ENCODE measurements at regions not wholly inside any gene's neighbourhood (a gene's known extent, or its start where the extent isn't known, plus 50 kb on each side); places are given as distances from the start of the nearest gene placed in this dataset.

DNA sequence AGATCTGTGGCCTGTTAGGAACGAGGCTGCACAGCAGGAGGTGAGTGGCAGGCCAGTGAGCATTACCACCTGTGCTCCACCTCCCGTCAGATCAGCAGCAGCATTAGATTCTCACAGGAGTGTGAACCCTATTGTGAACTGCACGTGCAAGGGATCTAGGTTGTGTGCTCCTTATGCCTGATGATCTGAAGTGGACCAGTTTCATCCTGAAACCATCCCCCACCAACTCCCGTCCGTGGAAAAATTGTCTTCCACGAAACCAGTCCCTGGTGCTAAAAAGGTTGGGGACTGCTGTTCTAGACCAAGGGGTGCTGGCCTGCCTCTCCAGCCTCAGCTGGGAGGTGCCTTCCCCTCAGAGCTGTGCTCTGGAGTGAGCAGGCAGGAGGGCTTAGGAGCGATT, 61.4 kb downstream of the RPLP1 start:
- H3K4me3 ChIP-seq (ENCODE audit: low read depth, low read length) = no peak overlapping the region
- TF ChIP-seq, protein P1, sequence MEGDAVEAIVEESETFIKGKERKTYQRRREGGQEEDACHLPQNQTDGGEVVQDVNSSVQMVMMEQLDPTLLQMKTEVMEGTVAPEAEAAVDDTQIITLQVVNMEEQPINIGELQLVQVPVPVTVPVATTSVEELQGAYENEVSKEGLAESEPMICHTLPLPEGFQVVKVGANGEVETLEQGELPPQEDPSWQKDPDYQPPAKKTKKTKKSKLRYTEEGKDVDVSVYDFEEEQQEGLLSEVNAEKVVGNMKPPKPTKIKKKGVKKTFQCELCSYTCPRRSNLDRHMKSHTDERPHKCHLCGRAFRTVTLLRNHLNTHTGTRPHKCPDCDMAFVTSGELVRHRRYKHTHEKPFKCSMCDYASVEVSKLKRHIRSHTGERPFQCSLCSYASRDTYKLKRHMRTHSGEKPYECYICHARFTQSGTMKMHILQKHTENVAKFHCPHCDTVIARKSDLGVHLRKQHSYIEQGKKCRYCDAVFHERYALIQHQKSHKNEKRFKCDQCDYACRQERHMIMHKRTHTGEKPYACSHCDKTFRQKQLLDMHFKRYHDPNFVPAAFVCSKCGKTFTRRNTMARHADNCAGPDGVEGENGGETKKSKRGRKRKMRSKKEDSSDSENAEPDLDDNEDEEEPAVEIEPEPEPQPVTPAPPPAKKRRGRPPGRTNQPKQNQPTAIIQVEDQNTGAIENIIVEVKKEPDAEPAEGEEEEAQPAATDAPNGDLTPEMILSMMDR (IDR thresholded peaks at IDR 0.05; ENCODE audit: borderline replicate concordance, insufficient read depth, low read depth, low read length) = no peak

DNA sequence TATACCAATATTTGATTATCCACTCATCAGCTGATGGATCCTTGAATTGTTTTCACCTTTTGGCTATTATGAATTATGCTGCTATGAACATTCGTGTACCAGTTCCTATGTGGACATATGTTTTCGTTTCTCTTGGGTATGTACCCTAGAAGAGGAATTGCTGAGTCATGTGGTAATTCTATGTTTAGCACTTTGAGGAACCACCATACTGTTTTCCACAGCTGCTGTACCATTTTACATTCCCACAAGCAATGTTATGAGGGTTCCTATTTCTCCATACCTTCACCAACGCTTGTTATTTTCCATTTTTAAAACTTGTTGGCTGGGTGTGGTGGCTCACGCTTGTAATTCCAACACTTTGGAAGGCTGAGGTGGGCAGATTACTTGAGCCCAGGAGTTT, 62.9 kb downstream of the RPLP1 start:
- TF ChIP-seq, protein P1 (IDR thresholded peaks at IDR 0.05; ENCODE audit: borderline replicate concordance, insufficient read depth, low read depth, low read length) = no peak

DNA sequence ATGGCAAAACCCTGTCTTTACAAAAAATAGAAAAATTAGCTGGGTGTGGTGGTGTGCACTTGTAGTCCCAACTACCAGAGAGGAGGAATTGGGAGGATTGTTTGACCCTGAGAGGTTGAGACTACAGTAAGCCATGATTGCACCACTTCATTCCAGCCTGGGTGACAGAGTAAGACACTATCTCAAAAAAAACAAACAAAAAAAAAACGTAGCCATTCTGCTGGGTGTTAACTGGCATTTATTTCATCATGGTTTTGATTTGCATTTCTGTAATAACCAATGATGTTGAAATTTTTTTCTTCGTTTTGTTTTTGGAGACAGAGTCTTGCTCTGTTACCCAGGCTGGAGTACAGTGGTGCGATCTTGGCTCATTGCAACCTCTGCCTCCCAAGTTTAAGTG, 63.3 kb downstream of the RPLP1 start:
- TF ChIP-seq, protein P1 (IDR thresholded peaks at IDR 0.05; ENCODE audit: borderline replicate concordance, insufficient read depth, low read depth, low read length) = no peak
- no peak overlapping the region for H3K4me3 ChIP-seq (ENCODE audit: low read depth, low read length)

More for the DNA sequence above, 62.9 kb downstream of the RPLP1 start:
- H3K4me3 ChIP-seq (ENCODE audit: low read depth, low read length) = no peak overlapping the region

DNA sequence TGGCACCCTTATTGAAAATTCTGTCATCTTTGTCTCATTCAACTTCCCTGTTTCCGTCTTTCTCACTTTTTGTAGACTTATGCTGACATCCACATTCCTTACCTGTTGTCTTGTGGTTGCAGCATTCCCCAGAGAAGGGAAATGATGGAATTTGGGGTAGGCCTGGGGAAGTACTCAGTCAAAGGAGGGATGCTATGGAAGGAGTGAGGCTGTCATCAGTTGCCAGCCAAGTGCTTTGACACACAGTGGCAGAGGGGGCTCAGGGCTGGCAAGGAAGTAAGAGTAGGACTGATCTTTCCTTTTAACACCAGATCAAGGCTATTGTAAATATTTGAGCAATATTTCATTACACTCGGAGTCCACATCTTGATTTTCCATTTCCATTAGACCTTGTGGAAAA, 64.4 kb downstream of the RPLP1 start:
- no peak overlapping the region for H3K4me3 ChIP-seq (ENCODE audit: low read depth, low read length)
- TF ChIP-seq, protein P1 (IDR thresholded peaks at IDR 0.05; ENCODE audit: borderline replicate concordance, insufficient read depth, low read depth, low read length) = no peak

DNA sequence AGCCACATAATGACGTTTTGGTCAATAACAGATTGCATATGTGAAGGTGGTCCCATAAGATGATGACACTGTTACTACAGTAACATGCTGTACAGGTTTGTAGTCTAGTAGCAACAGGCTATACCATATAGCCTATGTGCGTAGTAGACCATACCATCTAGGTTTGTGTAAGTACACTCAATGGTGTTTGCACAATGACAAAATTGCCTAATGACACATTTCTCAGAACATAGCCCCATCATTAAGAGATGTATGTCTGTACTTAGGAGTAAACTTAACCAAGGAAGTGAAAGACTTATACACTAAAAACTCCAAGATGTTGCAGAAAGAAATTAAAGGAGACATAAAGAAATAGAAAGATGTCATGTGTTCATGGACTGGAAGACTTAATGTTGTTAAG, 66.2 kb downstream of the RPLP1 start:
- no peak overlapping the region for H3K4me3 ChIP-seq (ENCODE audit: low read depth, low read length)
- TF ChIP-seq, protein P1 (IDR thresholded peaks at IDR 0.05; ENCODE audit: borderline replicate concordance, insufficient read depth, low read depth, low read length) = no peak

DNA sequence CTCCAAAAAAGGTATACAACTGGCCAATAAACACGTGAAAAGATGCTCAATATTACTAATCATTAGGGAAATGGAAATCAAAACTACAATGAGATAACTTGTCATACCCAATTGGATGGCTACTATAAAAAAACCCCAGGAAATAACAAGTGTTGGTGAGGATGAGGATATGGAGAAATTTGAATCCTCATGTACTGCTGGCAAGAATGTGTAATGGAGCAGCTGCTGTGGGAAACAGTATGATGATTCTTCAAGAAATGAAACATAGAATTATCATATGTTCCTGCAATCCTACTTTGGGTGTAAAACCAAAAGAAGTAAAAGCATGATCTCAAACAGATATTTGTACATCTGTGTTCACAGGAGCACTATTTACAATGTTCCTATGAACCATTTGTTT, 67.4 kb downstream of the RPLP1 start:
- H3K4me3 ChIP-seq (ENCODE audit: low read depth, low read length) = no peak overlapping the region
- TF ChIP-seq, protein P1 (IDR thresholded peaks at IDR 0.05; ENCODE audit: borderline replicate concordance, insufficient read depth, low read depth, low read length) = no peak

DNA sequence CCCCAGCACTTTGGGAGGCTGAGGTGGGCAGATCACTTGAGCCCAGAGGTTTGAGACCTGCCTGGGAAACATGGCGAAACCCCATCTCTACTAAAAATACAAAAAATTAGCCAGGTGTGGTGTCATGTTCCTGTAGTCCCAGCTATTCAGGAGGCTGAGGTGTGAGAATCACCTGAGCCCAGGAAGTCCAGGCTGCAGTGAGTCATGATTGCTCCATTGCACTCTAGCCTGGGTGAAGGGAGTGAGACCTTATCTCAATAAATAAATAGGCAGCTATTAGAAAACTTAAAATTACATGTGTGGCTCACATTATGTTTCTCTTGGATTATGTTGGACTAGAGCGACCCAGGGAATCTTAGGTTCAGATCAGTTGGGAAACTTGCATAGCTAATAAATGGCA, 69.7 kb downstream of the RPLP1 start:
- TF ChIP-seq, protein P1 (IDR thresholded peaks at IDR 0.05; ENCODE audit: borderline replicate concordance, insufficient read depth, low read depth, low read length) = no peak
- no peak overlapping the region for H3K4me3 ChIP-seq (ENCODE audit: low read depth, low read length)
